PFSK-1 (cell line): ENCODE measurements at regions not wholly inside any gene's neighbourhood (a gene's known extent, or its start where the extent isn't known, plus 50 kb on each side); places are given as distances from the start of the nearest gene placed in this dataset.

Source experiments
- REST ChIP-seq, 2 experiments: IDR thresholded peaks; 2 replicates each; pipeline versions ENCODE4 v1.6.1 to v1.8.0; 2011 to 2012; ENCODE audit warnings: low read depth in 2 of 2, low read length in 2 of 2, control low read depth in 1 of 2, inconsistent platforms in 1 of 2, mild to moderate bottlenecking in 1 of 2, moderate library complexity in 1 of 2; ENCODE audit not compliant: insufficient read depth in 1 of 2
- SIN3A ChIP-seq: IDR thresholded peaks from 2 replicates; pipeline ENCODE4 v1.6.1; 2012; ENCODE audit warnings: mild to moderate bottlenecking, low read length, moderate library complexity, borderline replicate concordance; ENCODE audit not compliant: insufficient read depth
- TAF1 ChIP-seq: IDR thresholded peaks from 2 replicates; pipeline ENCODE4 v1.6.1; 2012; ENCODE audit warnings: low read length, control low read depth, borderline replicate concordance; ENCODE audit not compliant: insufficient read depth

- TF ChIP-seq TAF1 (no peak), REST (IDR thresholded peaks at IDR 0.05; ENCODE audit: insufficient read depth in 1 of 2, low read depth in 2 of 2, low read length in 2 of 2) (no peak), SIN3A (no peak)
These were observed 286.8 kb downstream of the NR2F1-AS1 start for GRCh38 chr5:93294199-93294598.
